GM12878 (cell line): ENCODE measurements at regions not wholly inside any gene's neighbourhood (a gene's known extent, or its start where the extent isn't known, plus 50 kb on each side); places are given as distances from the start of the nearest gene placed in this dataset.

Experiments used
- ATAC-seq: fragments of 200-7000 bp; cut with Tn5 transposase; 3 replicates; pipeline ENCODE4 v1.9.1; 2020; ENCODE audit warnings: mild to moderate bottlenecking, moderate library complexity
- BruUV-seq: library from RNA; stranded (reverse); fragments of 400-500 nt; replicated peaks from 2 replicates; lab custom pipeline; 2021; lab: Mats Ljungman, UMichigan
- CTCF ChIA-PET: fragments of 300-600 bp; sonication (Branson Sonifier 250); formaldehyde crosslinking; extraction: SDS; loops from one replicate; lab custom pipeline; 2021; ENCODE audit warnings: inconsistent platforms; lab: Yijun Ruan, JAX
- POLR2A ChIA-PET: fragments of 350-600 bp; formaldehyde crosslinking; extraction: SDS; loops from one replicate; lab custom pipeline; 2021; ENCODE audit warnings: inconsistent platforms; lab: Charles Lee
- RAD21 ChIA-PET: fragments of 300-600 bp; sonication (Branson Sonifier 250); formaldehyde crosslinking; loops from one replicate; lab custom pipeline; 2023; ENCODE audit warnings: antibody characterized with exemption; ENCODE audit not compliant: unreplicated experiment; lab: Charles Lee
- SMC1A ChIA-PET: fragments of 300-600 bp; sonication (Branson Sonifier 250); formaldehyde crosslinking; loops from one replicate; lab custom pipeline; 2023; ENCODE audit not compliant: unreplicated experiment, uncharacterized antibody; lab: Charles Lee
- DNase-seq: peaks from one replicate; pipeline ENCODE4 v3.0.0-alpha.2; 2011; ENCODE audit warnings: low read depth, low spot score
- FAIRE-seq: peaks from 3 replicates; lab custom pipeline; 2011; peaks lifted over from hg19 to GRCh38; lab: Jason Lieb, UNC
- H2AFZ ChIP-seq: 2 replicates; pipeline ENCODE4 v1.6.0; 2011; ENCODE audit warnings: low read depth, low read length, control low read depth; ENCODE audit not compliant: control insufficient read depth
- H3K27ac ChIP-seq: 2 replicates; pipeline ENCODE4 v1.5.1; 2011; ENCODE audit warnings: control low read depth; ENCODE audit not compliant: control insufficient read depth, insufficient read depth
- H3K27me3 ChIP-seq, 2 experiments: replicated peaks in 1 of 2; 2 replicates each; pipeline versions ENCODE4 v1.6.0 to v1.6.1; 2011; ENCODE audit warnings: low read length in 1 of 2; ENCODE audit not compliant: control insufficient read depth in 2 of 2, insufficient read depth in 2 of 2
- H3K36me3 ChIP-seq, 2 experiments: 2 replicates each; pipeline ENCODE4 v1.5.1; 2011; ENCODE audit warnings: low read length in 1 of 2; ENCODE audit not compliant: control insufficient read depth in 2 of 2, insufficient read depth in 2 of 2
- H3K4me1 ChIP-seq: 2 replicates; pipeline ENCODE4 v1.6.1; 2011; ENCODE audit warnings: mild to moderate bottlenecking, low read length, moderate library complexity, mixed read lengths; ENCODE audit not compliant: control insufficient read depth, insufficient read depth
- H3K4me2 ChIP-seq: 2 replicates; pipeline ENCODE4 v1.6.0; 2011; ENCODE audit warnings: control low read depth; ENCODE audit not compliant: control insufficient read depth, insufficient read depth
- H3K4me3 ChIP-seq: fragments of 200-600 bp; sonication (generic); 2 replicates; pipeline ENCODE4 v1.5.1; 2016
- H3K79me2 ChIP-seq: 2 replicates; pipeline ENCODE4 v1.6.0; 2011; ENCODE audit warnings: low read length; ENCODE audit not compliant: control insufficient read depth, insufficient read depth
- H3K9ac ChIP-seq: 2 replicates; pipeline ENCODE4 v1.8.0; 2011; ENCODE audit warnings: low read length, control low read depth, mixed read lengths; ENCODE audit not compliant: control insufficient read depth, insufficient read depth
- H3K9me3 ChIP-seq: replicated peaks from 3 replicates; pipeline ENCODE4 v1.5.1; 2011; ENCODE audit warnings: mild to moderate bottlenecking, low read length; ENCODE audit not compliant: control insufficient read depth, insufficient read depth
- H4K20me1 ChIP-seq: 2 replicates; pipeline ENCODE4 v1.6.0; 2011; ENCODE audit not compliant: control insufficient read depth, insufficient read depth
- DPF2 ChIP-seq: fragments of 450-650 bp; IDR thresholded peaks from 2 replicates; pipeline ENCODE4 v1.6.1; 2017; ENCODE audit warnings: mild to moderate bottlenecking
- MLLT1 ChIP-seq: fragments of 450-650 bp; IDR thresholded peaks from 2 replicates; pipeline ENCODE4 v1.6.1; 2016; ENCODE audit warnings: mild to moderate bottlenecking
- ZBTB33 ChIP-seq: fragments of 450-650 bp; IDR thresholded peaks from 2 replicates; pipeline ENCODE4 v1.6.1; 2017; ENCODE audit warnings: mild to moderate bottlenecking
- ZNF24 ChIP-seq: fragments of 450-650 bp; IDR thresholded peaks from 2 replicates; pipeline ENCODE4 v1.6.1; 2017; ENCODE audit warnings: antibody characterized with exemption, mild to moderate bottlenecking
- WGBS: methylation state at CpG from one replicate; pipeline ENCODE4 v1.1.6; 2016; ENCODE audit warnings: low lambda C conversion rate; ENCODE audit not compliant: insufficient replicate concordance, insufficient coverage; ENCODE audit errors: missing lambda C conversion rate; 5-methylcytosine and 5-hydroxymethylcytosine counted together
- in situ Hi-C: fragments of 300-500 bp; cut with MboI; formaldehyde crosslinking; loops from 9 replicates; pipeline ENCODE4 v1.14.3; 2018; ENCODE audit warnings: mixed read lengths
- intact Hi-C: fragments of 100-400 bp; cut with micrococcal nuclease; formaldehyde crosslinking; loops from one replicate; pipeline ENCODE4 v1.14.2; 2022; ENCODE audit not compliant: unreplicated experiment

- no peak for TF ChIP-seq MLLT1
- no peak for TF ChIP-seq ZNF24
Observed at GRCh38 chr17:72454342-72454741, 333.5 kb downstream of the SOX9 start (continued).

GRCh38 chr17:72455562-72455961 lies 334.7 kb downstream of the SOX9 start:
- no peak overlapping the region for H3K4me2 ChIP-seq
- RAD21 ChIA-PET = interaction anchor here (0.7 to 1.2 kb wide), 2 partner anchors 21 to 28 kb away, joined by 3 read pairs; no protein-coding TSS in a partner anchor
- no peak overlapping the region for H3K4me3 ChIP-seq
- no peaks in the 10 kb centered on the region for H4K20me1 ChIP-seq
- WGBS = 66% methylated on average over 8 of the region's 8 CpGs
- no peaks in the 10 kb centered on the region for H3K4me1 ChIP-seq
- POLR2A ChIA-PET = interaction anchor here (0.6 to 2.1 kb wide), 4 partner anchors 11 to 74 kb away, joined by 3 to 5 read pairs (median 4); no protein-coding TSS in a partner anchor
- no peak overlapping the region for H3K9ac ChIP-seq
- no peak for DNase-seq
- BruUV-seq = no TSS peak
- no peak; the same call in 2 of the 3 replicates for ATAC-seq
- CTCF ChIA-PET = interaction anchor here (0.9 to 2.0 kb wide), 2 partner anchors 14 to 25 kb away, joined by 3 to 5 read pairs; no protein-coding TSS in a partner anchor
- H2AFZ ChIP-seq = no peak overlapping the region
- intact Hi-C loops = no loop called here
- no peak for FAIRE-seq
- no peak overlapping the region for H3K27ac ChIP-seq
- no peaks in the 10 kb centered on the region; a peak in 1 of 4 replicates for H3K27me3 ChIP-seq
- TF ChIP-seq ZBTB33 = 0 out of 2 replicates have a peak, but pooled peaks have one; percentile 31
- no peak for TF ChIP-seq DPF2
- H3K9me3 ChIP-seq = no peaks in the 10 kb centered on the region; the same call in 2 of the 3 replicates
- H3K36me3 ChIP-seq = no peaks in the 10 kb centered on the region
- in situ Hi-C loops = no loop called here
- no peaks in the 10 kb centered on the region for H3K79me2 ChIP-seq
- SMC1A ChIA-PET = interaction anchor here (0.6 to 1.7 kb wide), 8 partner anchors 8 to 186 kb away, joined by 3 to 7 read pairs (median 3); no protein-coding TSS in a partner anchor
